ENCODE measurements at regions not wholly inside any gene's neighbourhood (a gene's known extent, or its start where the extent isn't known, plus 50 kb on each side); places are given as distances from the start of the nearest gene placed in this dataset.

DNA sequence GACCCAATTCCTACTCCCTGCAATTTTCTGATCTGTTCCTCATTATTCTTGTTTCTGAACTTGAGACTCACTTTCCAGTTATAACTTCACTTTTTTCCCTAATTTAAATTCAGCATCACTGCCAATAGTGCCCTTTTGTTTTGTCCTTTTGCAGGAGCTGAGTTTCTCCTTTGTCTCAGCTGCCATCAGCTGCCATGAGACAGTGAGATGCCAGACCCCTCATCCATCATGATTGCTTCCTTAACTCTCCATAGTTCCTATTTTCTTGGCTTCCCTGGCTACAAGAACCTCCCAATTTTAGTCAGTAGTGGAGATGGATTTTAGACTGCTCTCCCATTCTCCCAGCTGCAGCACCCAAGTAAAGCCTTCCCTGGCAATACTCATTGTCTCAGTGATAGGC, 518.1 kb downstream of the HDGFL1 start:
- no peak for TF ChIP-seq POLR2AphosphoS5 (IDR thresholded peaks at IDR 0.05)
- no peak for TF ChIP-seq POLR2A (IDR thresholded peaks at IDR 0.05)
- TF ChIP-seq, protein P1, sequence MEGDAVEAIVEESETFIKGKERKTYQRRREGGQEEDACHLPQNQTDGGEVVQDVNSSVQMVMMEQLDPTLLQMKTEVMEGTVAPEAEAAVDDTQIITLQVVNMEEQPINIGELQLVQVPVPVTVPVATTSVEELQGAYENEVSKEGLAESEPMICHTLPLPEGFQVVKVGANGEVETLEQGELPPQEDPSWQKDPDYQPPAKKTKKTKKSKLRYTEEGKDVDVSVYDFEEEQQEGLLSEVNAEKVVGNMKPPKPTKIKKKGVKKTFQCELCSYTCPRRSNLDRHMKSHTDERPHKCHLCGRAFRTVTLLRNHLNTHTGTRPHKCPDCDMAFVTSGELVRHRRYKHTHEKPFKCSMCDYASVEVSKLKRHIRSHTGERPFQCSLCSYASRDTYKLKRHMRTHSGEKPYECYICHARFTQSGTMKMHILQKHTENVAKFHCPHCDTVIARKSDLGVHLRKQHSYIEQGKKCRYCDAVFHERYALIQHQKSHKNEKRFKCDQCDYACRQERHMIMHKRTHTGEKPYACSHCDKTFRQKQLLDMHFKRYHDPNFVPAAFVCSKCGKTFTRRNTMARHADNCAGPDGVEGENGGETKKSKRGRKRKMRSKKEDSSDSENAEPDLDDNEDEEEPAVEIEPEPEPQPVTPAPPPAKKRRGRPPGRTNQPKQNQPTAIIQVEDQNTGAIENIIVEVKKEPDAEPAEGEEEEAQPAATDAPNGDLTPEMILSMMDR (IDR thresholded peaks at IDR 0.05) = no peak
- no peak for TF ChIP-seq EP300 (IDR thresholded peaks at IDR 0.05)
- Histone ChIP-seq H3K36me3 (no peaks in the 10 kb centered on the region), H3K4me3 (no peak overlapping the region), H3K27me3 (no peaks in the 10 kb centered on the region), H3K4me1 (no peaks in the 10 kb centered on the region), H3K27ac (no peak overlapping the region), H3K9me3 (no peaks in the 10 kb centered on the region)
- DNase-seq = no peak
- intact Hi-C loops (cut with DNase I; ENCODE audit: low total_unique reads) = no loop called here

DNA sequence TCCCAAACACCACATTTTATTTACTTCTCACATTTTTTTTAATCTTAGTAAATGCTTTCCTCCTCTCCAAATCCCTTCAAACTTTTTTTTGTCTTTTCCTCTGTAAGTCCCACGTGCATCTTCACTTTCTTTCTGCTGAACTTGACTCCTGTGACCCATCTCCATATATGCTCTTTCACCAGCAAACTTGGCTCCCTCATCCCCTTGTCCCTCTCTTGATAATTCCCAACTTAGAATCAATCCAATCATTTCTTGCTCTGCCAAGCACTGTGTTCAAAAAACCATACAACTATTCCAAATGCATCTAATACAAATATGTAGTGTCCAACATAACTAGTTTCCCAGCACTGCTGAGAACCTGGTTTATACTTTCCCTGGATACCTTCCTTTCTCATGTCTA, 519.4 kb downstream of the HDGFL1 start:
- intact Hi-C loops (cut with DNase I; ENCODE audit: low total_unique reads) = no loop called here
- Histone ChIP-seq H3K4me3 (no peak overlapping the region), H3K4me1 (no peaks in the 10 kb centered on the region), H3K9me3 (no peaks in the 10 kb centered on the region), H3K27ac (no peak overlapping the region), H3K27me3 (no peaks in the 10 kb centered on the region), H3K36me3 (no peaks in the 10 kb centered on the region)
- DNase-seq = no peak
- WGBS, 5 donors = 10 to 42% (median 24%) methylated on average over 1 of the region's 1 CpG
- no peak for TF ChIP-seq EP300 (IDR thresholded peaks at IDR 0.05)
- TF ChIP-seq, protein P1 (IDR thresholded peaks at IDR 0.05) = no peak
- no peak for TF ChIP-seq POLR2AphosphoS5 (IDR thresholded peaks at IDR 0.05)
- no peak for TF ChIP-seq POLR2A (IDR thresholded peaks at IDR 0.05)

DNA sequence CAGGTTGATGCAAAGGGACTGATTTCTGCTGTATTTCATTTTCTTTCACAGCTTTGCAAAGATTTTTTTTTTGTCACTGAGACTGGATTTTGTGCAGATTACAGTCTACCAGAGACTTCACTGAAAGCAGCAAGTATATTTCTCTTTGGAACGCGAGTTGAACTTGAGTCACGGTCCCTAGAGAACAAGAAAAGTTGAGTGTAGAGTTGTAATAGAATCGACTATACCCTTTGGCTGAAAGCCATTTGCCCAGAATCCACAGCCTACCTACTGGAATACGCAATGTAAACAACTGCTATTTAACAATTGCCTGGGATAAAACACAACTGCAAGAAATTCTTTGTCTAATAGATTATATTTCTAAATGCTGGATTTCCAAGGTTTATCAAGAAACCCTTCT, 520.6 kb downstream of the HDGFL1 start:
- Histone ChIP-seq H3K27me3 (no peaks in the 10 kb centered on the region), H3K9me3 (no peaks in the 10 kb centered on the region), H3K27ac (no peak overlapping the region), H3K4me3 (no peak overlapping the region), H3K36me3 (no peaks in the 10 kb centered on the region), H3K4me1 (no peaks in the 10 kb centered on the region)
- peak in 1 of 2 donors; percentile 4 for DNase-seq
- no peak for TF ChIP-seq POLR2AphosphoS5 (IDR thresholded peaks at IDR 0.05)
- TF ChIP-seq, protein P1 (IDR thresholded peaks at IDR 0.05) = no peak
- no peak for TF ChIP-seq EP300 (IDR thresholded peaks at IDR 0.05)
- TF ChIP-seq POLR2A (IDR thresholded peaks at IDR 0.05) = no peak
- 64 to 74% (median 70%) methylated on average over 5 of the region's 5 CpGs for WGBS, 5 donors
- intact Hi-C loops (cut with DNase I; ENCODE audit: low total_unique reads) = no loop called here

DNA sequence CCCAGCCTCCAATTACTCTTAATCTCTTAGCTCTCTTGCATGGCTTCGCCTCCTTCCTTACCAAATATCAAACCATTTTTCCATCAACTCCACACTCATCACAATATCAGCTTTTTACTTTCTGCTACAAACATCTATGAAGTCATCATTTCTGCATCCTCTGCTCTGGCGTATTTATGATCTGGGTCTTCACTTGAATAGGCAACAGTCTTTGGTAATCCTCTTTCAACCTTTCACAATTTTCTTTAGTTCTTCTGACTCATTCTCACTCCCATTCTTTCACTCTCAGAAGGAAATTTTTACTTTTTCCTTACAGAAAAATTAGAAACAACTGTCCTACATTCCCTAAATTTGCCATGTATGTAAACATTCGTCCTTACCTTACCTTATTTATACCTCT, 522.4 kb downstream of the HDGFL1 start:
- intact Hi-C loops (cut with DNase I; ENCODE audit: low total_unique reads) = no loop called here
- Histone ChIP-seq H3K4me1 (no peaks in the 10 kb centered on the region), H3K9me3 (peaks cover 0 to 10% (median 3%) of the 10 kb centered on the region in 4 donors), H3K36me3 (no peaks in the 10 kb centered on the region), H3K27me3 (no peaks in the 10 kb centered on the region), H3K4me3 (no peak overlapping the region), H3K27ac (no peak overlapping the region)
- TF ChIP-seq POLR2A (IDR thresholded peaks at IDR 0.05) (no peak), POLR2AphosphoS5 (IDR thresholded peaks at IDR 0.05) (no peak), EP300 (IDR thresholded peaks at IDR 0.05) (no peak)
- TF ChIP-seq, protein P1 (IDR thresholded peaks at IDR 0.05) = no peak
- WGBS, 5 donors = 55 to 72% (median 63%) methylated on average over 3 of the region's 3 CpGs
- no peak for DNase-seq

All from stomach (tissue), 8 donors.